ENCODE measurements at regions not wholly inside any gene's neighbourhood (a gene's known extent, or its start where the extent isn't known, plus 50 kb on each side); places are given as distances from the start of the nearest gene placed in this dataset.

GRCh38 chr2:128390256-128390990 is 71.8 kb upstream of the HS6ST1 start:
- Histone ChIP-seq H3K9me3 (replicated peaks; ENCODE audit: control insufficient read depth, insufficient read depth, low read depth, low read length) (no peaks in the 10 kb centered on the region), H3K9ac (ENCODE audit: insufficient read depth in 1 of 2, low read depth in 2 of 2, low read length in 2 of 2) (no peak overlapping the region; a peak in 1 of 4 replicates), H3K79me2 (ENCODE audit: control insufficient read depth, insufficient read depth, low read length) (no peaks in the 10 kb centered on the region), H3K36me3 (ENCODE audit: control insufficient read depth, insufficient read depth, low read length) (no peaks in the 10 kb centered on the region), H4K20me1 (replicated peaks; ENCODE audit: control insufficient read depth, insufficient read depth, low read length) (peaks cover 2% of the 10 kb centered on the region; the same call in 1 of the 2 replicates), H3K27ac (ENCODE audit: extremely low read depth, low read depth, low read length) (no peak overlapping the region), H3K4me3 (no peak overlapping the region), H2AFZ (ENCODE audit: low read depth, low read length) (peak overlapping the region; percentile 20; the same call in 1 of the 2 replicates), H3K4me1 (replicated peaks in 1 of 2; ENCODE audit: control insufficient read depth in 2 of 2, insufficient read depth in 2 of 2, low read length in 2 of 2) (peaks cover 6 to 8% of the 10 kb centered on the region in 2 experiments; a peak in 4 of 5 replicates), H3K4me2 (ENCODE audit: insufficient read depth, low read length) (no peak overlapping the region), H3K27me3 (ENCODE audit: control insufficient read depth in 2 of 2, insufficient read depth in 2 of 2, low read length in 2 of 2) (peaks cover 21 to 66% of the 10 kb centered on the region in 2 experiments), H3K9me1 (ENCODE audit: control insufficient read depth, insufficient read depth, low read length) (no peaks in the 10 kb centered on the region)
- intact Hi-C loops (cut with micrococcal nuclease), result no loop called here
- DNase-seq (ENCODE audit: extremely low read depth in 1 of 4, low spot score in 3 of 4) (no peak), FAIRE-seq (no peak), ATAC-seq (peak; percentile 18; the same call in 2 of the 3 replicates)
- in situ Hi-C loops (cut with MboI), result no loop called here
- ChIA-PET CTCF (ENCODE audit: low intra/inter-chr PET ratio) (no interaction called here), POLR2A (interaction anchor here (0.7 kb wide), 1 partner anchor 11 kb away, joined by 3 read pairs; no protein-coding TSS in a partner anchor)
- 17% methylated on average over 14 of the region's 16 CpGs for WGBS (ENCODE audit: insufficient coverage, low coverage, missing lambda C conversion rate)
- no TSS peak for BruUV-seq (replicated peaks)
- TF ChIP-seq TOE1 (IDR thresholded peaks at IDR 0.05; ENCODE audit: borderline replicate concordance) (no peak), TOE1 (CRISPR knock-in tag; IDR thresholded peaks at IDR 0.05; ENCODE audit: borderline replicate concordance, low read depth) (no peak), TAL1 (IDR thresholded peaks at IDR 0.05) (no peak), PML (IDR thresholded peaks at IDR 0.05; ENCODE audit: low read length) (no peak), MITF (IDR thresholded peaks at IDR 0.05) (no peak), PCBP1 (IDR thresholded peaks at IDR 0.05; ENCODE audit: low read depth, low read length, poor library complexity, severe bottlenecking) (no peak), E2F6 (IDR thresholded peaks at IDR 0.05; ENCODE audit: borderline replicate concordance in 1 of 2, extremely low read depth in 1 of 2, insufficient read depth in 1 of 2, insufficient read length in 1 of 2, low read depth in 1 of 2, low read length in 1 of 2, poor library complexity in 1 of 2, severe bottlenecking in 1 of 2) (no peak), HINFP (tag; conservative IDR thresholded peaks at IDR 0.05; ENCODE audit: low read depth) (no peak), TARDBP (IDR thresholded peaks at IDR 0.05) (no peak), RBFOX2 (IDR thresholded peaks at IDR 0.05; ENCODE audit: low read depth, low read length) (no peak), ZBED1 (IDR thresholded peaks at IDR 0.05) (no peak), NFE2L1 (tag; IDR thresholded peaks at IDR 0.05; ENCODE audit: borderline replicate concordance, low read depth) (no peak), XRCC4 (IDR thresholded peaks at IDR 0.05; ENCODE audit: extremely low read depth, insufficient read depth, insufficient read length) (no peak), ZFP36 (IDR thresholded peaks at IDR 0.05; ENCODE audit: low read depth, low read length, partially characterized antibody) (no peak), C11orf30 (IDR thresholded peaks at IDR 0.05; ENCODE audit: low read depth) (no peak), SP2 (IDR thresholded peaks at IDR 0.05; ENCODE audit: extremely low read depth, low read depth, low read length, poor library complexity, severe bottlenecking) (no peak)
